ENCODE measurements at regions not wholly inside any gene's neighbourhood (a gene's known extent, or its start where the extent isn't known, plus 50 kb on each side); places are given as distances from the start of the nearest gene placed in this dataset.
"Not testable (repeated sequence)": the region's sequence is repeated elsewhere in the genome, so short reads cannot be mapped to it uniquely, and the experiment has no call there.

DNA sequence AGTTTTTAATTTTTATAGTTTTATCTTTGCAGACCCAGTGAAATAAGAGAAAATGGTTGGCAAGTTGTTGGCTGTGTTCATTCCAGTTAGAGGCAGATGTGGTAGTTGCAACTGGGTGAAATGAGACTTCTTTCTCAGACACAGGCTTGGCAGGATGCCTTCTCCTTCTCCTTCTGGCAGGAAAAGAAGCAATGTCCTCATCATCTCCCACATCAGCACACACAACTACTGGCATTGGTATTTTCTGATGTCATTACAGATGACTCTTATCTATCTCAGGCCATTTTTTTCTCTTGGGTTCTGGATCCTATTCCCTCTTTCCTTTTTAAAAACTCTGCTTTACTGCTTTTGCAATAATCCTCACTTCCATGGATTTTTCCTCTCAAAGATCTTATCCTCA is 103.3 kb upstream of the EDIL3 start:
- no peak for DNase-seq

GRCh38 chr5:84480873-84481637 is 96.4 kb upstream of the EDIL3 start:
- DNase-seq: no peak

GRCh38 chr5:84478603-84479002 is 93.9 kb upstream of the EDIL3 start:
- no peak for DNase-seq

- DNase-seq: no peak
These were observed 92.8 kb upstream of the EDIL3 start for GRCh38 chr5:84477485-84477884.

GRCh38 chr5:84474126-84474525 is 89.4 kb upstream of the EDIL3 start:
- no peak for DNase-seq

DNA sequence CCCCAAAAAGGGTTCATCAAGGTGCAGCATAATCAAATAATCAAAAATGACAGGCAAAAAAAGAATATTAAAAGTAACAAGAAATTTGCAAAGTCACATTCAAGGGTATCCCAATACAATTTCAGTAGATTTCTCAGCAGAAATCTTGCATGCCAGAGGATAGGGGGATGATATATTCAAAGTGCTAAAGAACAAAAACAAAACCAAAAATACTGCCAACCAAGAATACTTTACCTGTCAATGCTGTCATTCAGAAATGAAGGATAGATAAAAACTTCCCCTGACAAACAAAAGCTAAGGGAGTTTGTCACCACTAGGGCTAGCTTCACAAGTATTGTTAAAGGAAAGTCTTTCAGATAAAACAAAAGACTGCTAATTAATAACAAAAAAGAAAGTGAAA is 68.7 kb upstream of the EDIL3 start:
- no peak for DNase-seq

GRCh38 chr5:84450617-84451414 is 66.1 kb upstream of the EDIL3 start:
- no peak for DNase-seq

GRCh38 chr5:84445049-84445685 is 60.5 kb upstream of the EDIL3 start:
- DNase-seq: no peak

DNA sequence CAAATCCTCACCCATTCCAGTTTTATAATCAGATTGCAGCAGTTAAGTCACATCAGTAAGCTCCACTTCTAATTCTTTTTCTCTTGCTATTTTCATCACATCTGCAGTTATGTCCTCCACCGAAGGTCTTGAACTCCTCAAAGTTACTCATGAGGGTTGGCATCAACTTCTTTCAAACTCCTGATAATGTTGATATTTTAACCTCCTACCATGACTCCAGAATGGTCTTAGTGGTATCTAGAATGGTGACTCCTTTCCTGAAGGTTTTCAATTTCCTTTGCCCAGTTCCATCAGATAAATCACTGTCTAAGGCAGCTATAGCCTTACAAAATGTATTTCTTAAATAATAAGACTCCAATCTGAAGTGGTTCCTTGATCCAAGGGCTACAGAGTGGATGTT is 53.8 kb upstream of the EDIL3 start:
- DNase-seq: no peak

- no peak for DNase-seq
These were observed 53.1 kb upstream of the EDIL3 start for GRCh38 chr5:84437673-84438315.

GRCh38 chr5:84436866-84437265 is 52.2 kb upstream of the EDIL3 start:
- DNase-seq: no peak

GRCh38 chr5:84435861-84436346 is 51.2 kb upstream of the EDIL3 start:
- not testable (repeated sequence) for DNase-seq

All from hypothalamus (tissue), 51 donors.